GM23338 (cell line): ENCODE measurements at regions not wholly inside any gene's neighbourhood (a gene's known extent, or its start where the extent isn't known, plus 50 kb on each side); places are given as distances from the start of the nearest gene placed in this dataset.

Experiments used
- ATAC-seq: fragments of 200-7000 bp; cut with Tn5 transposase; 3 replicates; pipeline ENCODE4 v1.9.1; 2020
- DNase-seq: peaks from one replicate; pipeline ENCODE4 v3.0.0-alpha.2; 2015; ENCODE audit warnings: low spot score
- H2AFZ ChIP-seq: fragments of 200-600 bp; sonication (generic); 2 replicates; pipeline ENCODE4 v1.8.0; 2016; ENCODE audit warnings: antibody characterized with exemption, mild to moderate bottlenecking, moderate library complexity
- H3F3A ChIP-seq: fragments of 200-600 bp; sonication (generic); replicated peaks from 2 replicates; pipeline ENCODE4 v1.8.0; 2017; ENCODE audit warnings: antibody characterized with exemption, mixed run types, low read depth
- H3K27ac ChIP-seq: fragments of 200-600 bp; sonication (generic); 2 replicates; pipeline ENCODE4 v1.6.1; 2016; ENCODE audit warnings: low read depth
- H3K27me3 ChIP-seq: fragments of 200-600 bp; sonication (generic); 2 replicates; pipeline ENCODE4 v1.8.0; 2016; ENCODE audit warnings: mild to moderate bottlenecking, mixed run types, moderate library complexity; ENCODE audit not compliant: insufficient read depth
- H3K36me3 ChIP-seq: fragments of 200-600 bp; sonication (generic); 2 replicates; pipeline ENCODE4 v1.8.0; 2016; ENCODE audit warnings: mild to moderate bottlenecking; ENCODE audit not compliant: insufficient read depth
- H3K4me1 ChIP-seq: fragments of 200-600 bp; sonication (generic); 2 replicates; pipeline ENCODE4 v1.8.0; 2016; ENCODE audit warnings: mild to moderate bottlenecking, moderate library complexity; ENCODE audit not compliant: insufficient read depth
- H3K4me2 ChIP-seq: fragments of 200-600 bp; sonication (generic); 2 replicates; pipeline ENCODE4 v1.7.1; 2017; ENCODE audit warnings: mixed run types
- H3K4me3 ChIP-seq: fragments of 200-600 bp; sonication (generic); 2 replicates; pipeline ENCODE4 v1.6.1; 2016; ENCODE audit warnings: mixed run types
- H3K79me2 ChIP-seq: fragments of 200-600 bp; sonication (generic); replicated peaks from 2 replicates; pipeline ENCODE4 v1.8.0; 2017; ENCODE audit warnings: mild to moderate bottlenecking; ENCODE audit not compliant: insufficient read depth
- H3K9me2 ChIP-seq: fragments of 200-600 bp; sonication (generic); 2 replicates; pipeline ENCODE4 v1.8.0; 2017; ENCODE audit not compliant: insufficient read depth
- H4K20me1 ChIP-seq: fragments of 200-600 bp; sonication (generic); replicated peaks from 2 replicates; pipeline ENCODE4 v1.8.0; 2017; ENCODE audit warnings: mild to moderate bottlenecking; ENCODE audit not compliant: insufficient read depth
- H3K27ac Mint-ChIP-seq: 2 replicates; pipeline ENCODE4 v1.8.0; 2020; ENCODE audit warnings: inconsistent platforms, mild to moderate bottlenecking, moderate library complexity, mixed read lengths
- H3K27me3 Mint-ChIP-seq: 3 replicates; pipeline ENCODE4 v1.8.0; 2022; ENCODE audit warnings: low read depth, mild to moderate bottlenecking, moderate library complexity, mixed read lengths, inconsistent platforms; ENCODE audit not compliant: insufficient read depth, poor library complexity
- H3K36me3 Mint-ChIP-seq: 3 replicates; pipeline ENCODE4 v1.8.0; 2021; ENCODE audit warnings: low read depth, mild to moderate bottlenecking, inconsistent platforms, moderate library complexity, mixed read lengths
- H3K4me1 Mint-ChIP-seq: 3 replicates; pipeline ENCODE4 v1.8.0; 2020; ENCODE audit warnings: mild to moderate bottlenecking, inconsistent platforms, mixed read lengths
- H3K4me3 Mint-ChIP-seq: 3 replicates; pipeline ENCODE4 v1.8.0; 2021; ENCODE audit warnings: moderate library complexity, mild to moderate bottlenecking, inconsistent platforms, mixed read lengths
- H3K9me3 Mint-ChIP-seq: 3 replicates; pipeline ENCODE4 v1.8.0; 2020; ENCODE audit warnings: moderate library complexity, mild to moderate bottlenecking, inconsistent platforms, mixed read lengths
- CREB1 ChIP-seq: fragments of 250-450 bp; sonication (Bioruptor Pico); IDR thresholded peaks from 2 replicates; pipeline ENCODE4 v1.5.0; 2020; ENCODE audit warnings: low read depth, mild to moderate bottlenecking, moderate library complexity
- CTCF ChIP-seq, 2 experiments: fragments of 200-600 bp in 1 of 2; sonication (generic) in 1 of 2; conservative IDR thresholded peaks; 2 replicates each; pipeline versions ENCODE4 v1.5.1 to v1.6.1; 2016 to 2017; ENCODE audit warnings: antibody characterized with exemption in 2 of 2, low read depth in 2 of 2, mild to moderate bottlenecking in 2 of 2, moderate library complexity in 1 of 2
- EZH2 ChIP-seq: fragments of 200-600 bp; sonication (generic); IDR thresholded peaks from one replicate; pipeline ENCODE4 v1.8.0; 2017; ENCODE audit warnings: antibody characterized with exemption, mild to moderate bottlenecking, low read depth; ENCODE audit not compliant: unreplicated experiment
- EZH2phosphoT487 ChIP-seq: fragments of 200-600 bp; sonication (generic); IDR thresholded peaks from one replicate; pipeline ENCODE4 v1.8.1; 2018; ENCODE audit warnings: antibody characterized with exemption; ENCODE audit not compliant: unreplicated experiment
- JUNB ChIP-seq: IDR thresholded peaks from one replicate; pipeline ENCODE4 v1.6.1; 2016; ENCODE audit warnings: antibody characterized with exemption; ENCODE audit not compliant: unreplicated experiment
- NANOG ChIP-seq: IDR thresholded peaks from 2 replicates; pipeline ENCODE4 v1.6.1; 2016; ENCODE audit warnings: antibody characterized with exemption, borderline replicate concordance
- POLR2AphosphoS5 ChIP-seq: IDR thresholded peaks from 2 replicates; pipeline ENCODE4 v1.6.1; 2016; ENCODE audit warnings: antibody characterized with exemption, low read depth
- ZNF114 ChIP-seq: fragments of 250-450 bp; sonication (Bioruptor Pico); IDR thresholded peaks from 2 replicates; pipeline ENCODE4 v1.5.0; 2020; ENCODE audit warnings: mild to moderate bottlenecking, moderate library complexity

GRCh38 chr16:66251476-66252160 lies 114.9 kb upstream of the CDH5 start (continued):
- TF ChIP-seq ZNF114 (CRISPR knock-in tag), result no peak
- no peak for TF ChIP-seq EZH2phosphoT487
- TF ChIP-seq POLR2AphosphoS5, result no peak
- no peak for TF ChIP-seq EZH2
- TF ChIP-seq NANOG, result no peak
- no peak for TF ChIP-seq CREB1 (CRISPR knock-in tag)
- TF ChIP-seq JUNB, result no peak
- no peak for TF ChIP-seq CTCF (conservative IDR thresholded peaks at IDR 0.05; ENCODE audit: low read depth in 2 of 2)

- no peaks in the 10 kb centered on the region for H4K20me1 ChIP-seq
- no peak for ATAC-seq
- no peaks in the 10 kb centered on the region for H3K4me1 ChIP-seq
- H3K9me3 Mint-ChIP-seq, result no peaks in the 10 kb centered on the region; the same call in 2 of the 3 replicates
- H3K27me3 ChIP-seq, result no peaks in the 10 kb centered on the region
- no peak overlapping the region for H3K4me3 ChIP-seq
- no peaks in the 10 kb centered on the region for H3K36me3 Mint-ChIP-seq
- H3K9me2 ChIP-seq, result no peaks in the 10 kb centered on the region
- no peak overlapping the region for H3K4me2 ChIP-seq
- H3F3A ChIP-seq, result no peaks in the 10 kb centered on the region
- peaks cover 2% of the 10 kb centered on the region; the same call in 1 of the 3 replicates for H3K4me1 Mint-ChIP-seq
- TF ChIP-seq CREB1 (CRISPR knock-in tag) (no peak), EZH2phosphoT487 (no peak), CTCF (conservative IDR thresholded peaks at IDR 0.05; ENCODE audit: low read depth in 2 of 2) (no peak), POLR2AphosphoS5 (no peak), EZH2 (no peak), ZNF114 (CRISPR knock-in tag) (no peak)
- no peaks in the 10 kb centered on the region for H3K27me3 Mint-ChIP-seq
- no peaks in the 10 kb centered on the region for H3K36me3 ChIP-seq
- no peak overlapping the region for H3K27ac Mint-ChIP-seq
- H3K27ac ChIP-seq, result no peak overlapping the region
- DNase-seq, result peak; percentile 8
- peak overlapping the region; percentile 85 for H2AFZ ChIP-seq
- H3K79me2 ChIP-seq, result no peaks in the 10 kb centered on the region
- no peak overlapping the region for H3K4me3 Mint-ChIP-seq
These were observed 115.6 kb upstream of the CDH5 start for GRCh38 chr16:66250686-66251431.
